ENCODE measurements at regions not wholly inside any gene's neighbourhood (a gene's known extent, or its start where the extent isn't known, plus 50 kb on each side); places are given as distances from the start of the nearest gene placed in this dataset.

GRCh38 chr2:147511491-147511948 is 333.3 kb upstream of the ACVR2A start:
- Histone ChIP-seq H3K4me3 (no peak overlapping the region), H4K20me1 (no peaks in the 10 kb centered on the region), H3K9me3 (replicated peaks in 1 of 11) (peaks cover 4 to 15% (median 9%) of the 10 kb centered on the region in 11 experiments; a peak in 18 of 22 replicates), H3K4me2 (peak overlapping the region in 7 of 11 experiments; percentile 3 to 45 (median 14); a peak in 8 of 22 replicates), H3K27ac (no peak overlapping the region), H3K36me3 (no peaks in the 10 kb centered on the region), H3K27me3 (no peaks in the 10 kb centered on the region), H3K9ac (no peak overlapping the region), H3K4me1 (peaks cover 0 to 27% (median 7%) of the 10 kb centered on the region in 10 experiments; a peak in 12 of 20 replicates)
- no peak for TF ChIP-seq Cebpa-rat (IDR thresholded peaks at IDR 0.05)

GRCh38 chr2:147509821-147510220 is 335.0 kb upstream of the ACVR2A start:
- no peak for TF ChIP-seq Cebpa-rat (IDR thresholded peaks at IDR 0.05)
- no peaks in the 10 kb centered on the region for H4K20me1 ChIP-seq
- peaks cover 0 to 27% (median 7%) of the 10 kb centered on the region in 10 experiments; a peak in 12 of 20 replicates for H3K4me1 ChIP-seq
- H3K9ac ChIP-seq: no peak overlapping the region
- peaks cover 4 to 20% (median 11%) of the 10 kb centered on the region in 11 experiments; a peak in 17 of 22 replicates for H3K9me3 ChIP-seq (replicated peaks in 1 of 11)
- H3K27me3 ChIP-seq: no peaks in the 10 kb centered on the region
- no peak overlapping the region for H3K4me3 ChIP-seq
- no peak overlapping the region for H3K27ac ChIP-seq
- no peaks in the 10 kb centered on the region for H3K36me3 ChIP-seq
- H3K4me2 ChIP-seq: no peak overlapping the region

GRCh38 chr2:147506889-147507288 is 337.9 kb upstream of the ACVR2A start:
- Histone ChIP-seq H3K9me3 (replicated peaks in 1 of 11) (peaks cover 4 to 20% (median 11%) of the 10 kb centered on the region in 11 experiments; a peak in 17 of 22 replicates), H4K20me1 (no peaks in the 10 kb centered on the region), H3K9ac (no peak overlapping the region), H3K4me3 (no peak overlapping the region), H3K27me3 (no peaks in the 10 kb centered on the region), H3K36me3 (no peaks in the 10 kb centered on the region), H3K27ac (no peak overlapping the region), H3K4me2 (no peak overlapping the region), H3K4me1 (peaks cover 0 to 16% (median 7%) of the 10 kb centered on the region in 10 experiments; a peak in 13 of 20 replicates)
- no peak for TF ChIP-seq Cebpa-rat (IDR thresholded peaks at IDR 0.05)

DNA sequence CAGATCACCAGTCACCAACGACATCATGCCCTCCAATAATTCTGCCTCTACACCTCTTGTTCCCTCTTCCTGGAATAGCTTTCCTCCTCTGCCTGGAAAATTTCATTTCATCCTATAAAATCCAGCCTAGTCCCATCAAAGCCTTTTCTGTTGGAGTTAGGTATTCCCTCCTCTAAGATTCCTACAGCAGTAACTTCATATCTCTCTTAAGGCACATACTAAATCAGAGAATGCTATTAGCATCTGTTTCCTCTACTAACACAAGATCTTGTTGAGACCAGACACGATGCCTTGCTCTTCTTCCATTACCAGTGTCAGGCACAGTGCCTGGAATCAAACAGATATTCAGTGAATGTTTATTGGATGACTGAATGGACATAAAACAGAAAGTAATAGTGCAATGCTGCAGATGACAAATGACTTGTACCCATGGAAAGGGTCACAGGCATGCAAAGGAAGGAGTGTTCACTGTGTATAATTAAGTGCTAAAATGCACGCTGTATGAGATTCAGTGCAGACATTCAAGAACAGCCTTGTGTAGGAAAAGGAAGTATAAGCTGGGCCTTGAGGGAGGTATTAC is 342.0 kb upstream of the ACVR2A start:
- H3K27ac ChIP-seq: no peak overlapping the region
- no peak for TF ChIP-seq Cebpa-rat (IDR thresholded peaks at IDR 0.05)
- H3K27me3 ChIP-seq: no peaks in the 10 kb centered on the region
- peaks cover 4 to 17% (median 10%) of the 10 kb centered on the region in 11 experiments; a peak in 17 of 22 replicates for H3K9me3 ChIP-seq (replicated peaks in 1 of 11)
- H4K20me1 ChIP-seq: no peaks in the 10 kb centered on the region
- peaks cover 20 to 38% (median 31%) of the 10 kb centered on the region in 10 experiments for H3K4me1 ChIP-seq
- no peak overlapping the region for H3K9ac ChIP-seq
- no peak overlapping the region for H3K4me2 ChIP-seq
- H3K36me3 ChIP-seq: no peaks in the 10 kb centered on the region
- H3K4me3 ChIP-seq: no peak overlapping the region

DNA sequence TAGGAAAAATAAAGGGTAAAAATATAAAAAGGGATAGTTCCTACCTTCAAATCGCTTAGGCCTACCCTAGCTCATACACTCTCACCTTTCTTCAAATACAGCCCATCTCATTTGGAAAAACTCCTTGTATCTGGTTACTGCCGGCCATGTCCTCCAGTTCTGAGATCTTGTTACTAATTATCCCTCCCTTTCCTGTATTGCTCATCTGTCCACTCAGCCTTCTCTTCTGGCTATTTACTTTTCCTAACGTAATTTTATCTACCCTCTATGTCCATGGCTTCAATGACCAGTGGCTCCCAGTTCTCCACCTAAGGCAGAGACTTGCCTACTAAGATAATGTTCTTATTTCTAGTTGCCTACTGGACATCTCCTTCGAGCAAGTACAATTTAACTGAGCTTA is 342.9 kb upstream of the ACVR2A start:
- peaks cover 2 to 10% (median 6%) of the 10 kb centered on the region in 11 experiments; a peak in 17 of 22 replicates for H3K9me3 ChIP-seq (replicated peaks in 1 of 11)
- H3K36me3 ChIP-seq: no peaks in the 10 kb centered on the region
- no peak for TF ChIP-seq Cebpa-rat (IDR thresholded peaks at IDR 0.05)
- no peak overlapping the region for H3K9ac ChIP-seq
- H3K27ac ChIP-seq: no peak overlapping the region
- H3K4me1 ChIP-seq: peaks cover 20 to 38% (median 33%) of the 10 kb centered on the region in 10 experiments
- no peaks in the 10 kb centered on the region for H4K20me1 ChIP-seq
- peak overlapping the region in 4 of 11 experiments; percentile 26 to 83 (median 76); a peak in 7 of 22 replicates for H3K4me2 ChIP-seq
- H3K4me3 ChIP-seq: no peak overlapping the region
- H3K27me3 ChIP-seq: no peaks in the 10 kb centered on the region

GRCh38 chr2:147500819-147501395 is 343.9 kb upstream of the ACVR2A start:
- Histone ChIP-seq H3K4me3 (no peak overlapping the region), H3K9me3 (replicated peaks in 1 of 11) (0 out of 22 replicates have a peak, but pooled peaks cover 0 to under 1% (median 0%) of the 10 kb centered on the region in 11 experiments), H3K27ac (peak overlapping the region in 5 of 11 experiments; percentile 61 to 72 (median 67); a peak in 6 of 22 replicates), H3K27me3 (no peaks in the 10 kb centered on the region), H3K4me1 (peaks cover 23 to 47% (median 35%) of the 10 kb centered on the region in 10 experiments), H4K20me1 (no peaks in the 10 kb centered on the region), H3K36me3 (no peaks in the 10 kb centered on the region), H3K9ac (no peak overlapping the region), H3K4me2 (peak overlapping the region; percentile 55 to 85 (median 74); a peak in 20 of 22 replicates)
- no peak for TF ChIP-seq Cebpa-rat (IDR thresholded peaks at IDR 0.05)

DNA sequence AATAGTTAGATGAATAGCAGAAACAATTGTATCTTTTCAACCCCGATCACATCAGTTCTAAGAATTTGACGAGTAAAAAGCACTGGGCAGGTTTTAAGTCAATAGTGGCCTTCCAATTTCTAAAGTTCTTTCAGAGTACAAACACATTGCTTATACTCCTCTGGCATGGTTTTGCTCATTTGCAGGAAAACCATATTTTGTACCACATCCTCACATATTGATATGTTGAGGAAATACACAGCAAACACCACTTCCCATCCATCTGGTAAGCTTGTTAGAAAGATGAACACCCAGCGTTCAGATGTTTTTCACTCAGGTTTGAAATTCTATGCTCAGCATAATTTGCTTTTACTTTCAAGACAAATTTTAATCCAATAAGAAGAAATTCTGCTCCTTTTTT is 344.6 kb upstream of the ACVR2A start:
- peak overlapping the region; percentile 55 to 85 (median 74) for H3K4me2 ChIP-seq
- no peak for TF ChIP-seq Cebpa-rat (IDR thresholded peaks at IDR 0.05)

DNA sequence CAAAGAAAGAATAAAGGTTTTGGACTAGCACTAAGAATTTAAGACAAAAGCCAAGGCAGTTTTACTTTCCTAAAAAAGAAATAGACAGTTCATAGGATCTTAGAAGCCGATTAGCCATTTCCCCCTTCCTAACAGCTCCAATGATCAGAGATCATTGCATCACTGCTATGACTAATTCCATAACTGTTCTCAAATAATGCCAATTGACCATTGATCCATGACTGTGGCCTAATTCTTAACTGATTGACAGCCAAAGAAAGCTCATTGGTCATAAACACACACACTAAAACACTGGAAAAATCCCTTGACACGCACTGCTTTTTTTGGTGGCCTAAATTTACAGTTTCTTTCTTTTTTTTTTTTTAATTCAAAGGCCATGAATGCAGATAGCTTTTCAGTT is 345.0 kb upstream of the ACVR2A start:
- no peaks in the 10 kb centered on the region for H3K27me3 ChIP-seq
- peaks cover 0 to 9% (median 0%) of the 10 kb centered on the region in 11 experiments; a peak in 8 of 22 replicates for H3K9me3 ChIP-seq (replicated peaks in 1 of 11)
- no peaks in the 10 kb centered on the region for H3K36me3 ChIP-seq
- peak overlapping the region in 5 of 10 experiments; percentile 3 to 33 (median 18); a peak in 4 of 20 replicates for H3K4me3 ChIP-seq
- H4K20me1 ChIP-seq: no peaks in the 10 kb centered on the region
- H3K4me1 ChIP-seq: peaks cover 27 to 54% (median 36%) of the 10 kb centered on the region in 10 experiments
- peak overlapping the region; percentile 55 to 85 (median 74) for H3K4me2 ChIP-seq
- H3K9ac ChIP-seq: peak overlapping the region in 6 of 11 experiments; percentile 0 to 53 (median 13); a peak in 6 of 22 replicates
- H3K27ac ChIP-seq: peak overlapping the region in 9 of 11 experiments; percentile 1 to 72 (median 61); a peak in 17 of 22 replicates
- TF ChIP-seq Cebpa-rat (IDR thresholded peaks at IDR 0.05): peak in 1 of 11 experiments; percentile 21; a peak in 1 of 22 replicates

More for the DNA sequence above, 344.6 kb upstream of the ACVR2A start:
- no peaks in the 10 kb centered on the region for H4K20me1 ChIP-seq
- peak overlapping the region in 6 of 11 experiments; percentile 0 to 53 (median 13); a peak in 6 of 22 replicates for H3K9ac ChIP-seq
- H3K27me3 ChIP-seq: no peaks in the 10 kb centered on the region
- peak overlapping the region in 9 of 11 experiments; percentile 1 to 72 (median 61); a peak in 17 of 22 replicates for H3K27ac ChIP-seq
- peaks cover 27 to 54% (median 36%) of the 10 kb centered on the region in 10 experiments for H3K4me1 ChIP-seq
- peak overlapping the region in 2 of 10 experiments; percentile 18 to 33; a peak in 3 of 20 replicates for H3K4me3 ChIP-seq
- no peaks in the 10 kb centered on the region for H3K36me3 ChIP-seq
- peaks cover 0 to 4% (median 0%) of the 10 kb centered on the region in 11 experiments; a peak in 5 of 22 replicates for H3K9me3 ChIP-seq (replicated peaks in 1 of 11)

DNA sequence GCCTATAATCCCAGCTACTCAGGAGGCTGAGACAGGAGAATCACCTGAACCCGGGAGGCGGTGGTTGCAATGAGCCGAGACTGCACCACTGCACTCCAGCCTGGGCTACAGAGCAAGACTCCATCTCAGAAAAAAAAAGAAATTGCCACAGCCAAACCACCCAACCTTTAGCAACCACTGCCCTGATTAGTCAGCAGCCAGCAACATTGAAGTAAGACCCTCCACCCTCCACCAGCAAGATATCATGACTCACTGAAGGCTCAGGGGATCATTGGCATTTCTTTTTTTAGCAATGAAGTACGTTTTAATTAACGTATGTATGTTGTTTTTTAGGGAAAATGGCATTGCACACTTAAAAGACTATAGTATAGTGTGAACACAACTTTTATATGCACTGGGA is 349.1 kb upstream of the ACVR2A start:
- no peaks in the 10 kb centered on the region for H4K20me1 ChIP-seq
- no peaks in the 10 kb centered on the region for H3K27me3 ChIP-seq
- peaks cover 0 to 21% (median 9%) of the 10 kb centered on the region in 11 experiments; a peak in 12 of 22 replicates for H3K9me3 ChIP-seq (replicated peaks in 1 of 11)
- no peak overlapping the region for H3K9ac ChIP-seq
- H3K36me3 ChIP-seq: no peaks in the 10 kb centered on the region
- peak overlapping the region in 8 of 11 experiments; percentile 3 to 64 (median 48); a peak in 16 of 22 replicates for H3K4me2 ChIP-seq
- TF ChIP-seq Cebpa-rat (IDR thresholded peaks at IDR 0.05): peak in 2 of 11 experiments; percentile 25 to 36; a peak in 2 of 22 replicates
- peak overlapping the region in 2 of 11 experiments; percentile 11 to 20; a peak in 2 of 22 replicates for H3K27ac ChIP-seq
- no peak overlapping the region for H3K4me3 ChIP-seq
- H3K4me1 ChIP-seq: peaks cover 23 to 48% (median 28%) of the 10 kb centered on the region in 10 experiments
